ENCODE measurements at regions not wholly inside any gene's neighbourhood (a gene's known extent, or its start where the extent isn't known, plus 50 kb on each side); places are given as distances from the start of the nearest gene placed in this dataset.

- no peak overlapping the region for H3K14ac ChIP-seq (ENCODE audit: insufficient read depth, low read length)
- no peaks in the 10 kb centered on the region for H3K79me2 ChIP-seq (ENCODE audit: insufficient read depth, low read length)
- no peak overlapping the region for H2BK12ac ChIP-seq (ENCODE audit: insufficient read length, low read depth, low read length)
- no peak for DNase-seq
- H3K27ac ChIP-seq (ENCODE audit: insufficient read length, low read depth, low read length): no peak overlapping the region
- no peaks in the 10 kb centered on the region for H3K79me1 ChIP-seq (ENCODE audit: insufficient read depth, low read depth, low read length, poor library complexity, severe bottlenecking)
- no peak overlapping the region for H4K5ac ChIP-seq (ENCODE audit: insufficient read length, low read depth, low read length)
- no peaks in the 10 kb centered on the region for H3K9me3 ChIP-seq (ENCODE audit: control insufficient read depth, low read depth, low read length)
- TF ChIP-seq CTCF (conservative IDR thresholded peaks at IDR 0.05): no peak
- H3K4me2 ChIP-seq (ENCODE audit: insufficient read depth, insufficient read length, low read length): no peak overlapping the region
- no peak overlapping the region for H3K18ac ChIP-seq (ENCODE audit: insufficient read length, low read depth, low read length)
- no peaks in the 10 kb centered on the region for H3K36me3 Mint-ChIP-seq (ENCODE audit: insufficient read depth in 1 of 3, low read depth in 3 of 3)
- H3T11ph ChIP-seq (ENCODE audit: low read length): no peak overlapping the region
- H2BK120ac ChIP-seq (ENCODE audit: low read depth, low read length, poor library complexity, severe bottlenecking): no peak overlapping the region
- no peak overlapping the region for H2BK5ac ChIP-seq (ENCODE audit: insufficient read length, low read length)
- H2AFZ ChIP-seq (ENCODE audit: low read length): no peak overlapping the region
- no peak overlapping the region for H4K91ac ChIP-seq (ENCODE audit: insufficient read length, low read depth, low read length)
- H3K9ac ChIP-seq (ENCODE audit: extremely low read depth, insufficient read length, low read length): no peak overlapping the region
- H3K23me2 ChIP-seq (ENCODE audit: insufficient read length, low read depth, low read length, poor library complexity, severe bottlenecking): no peaks in the 10 kb centered on the region
- no CpG with 5 or more reads among the region's 1 CpG for WGBS (ENCODE audit: extremely low coverage, insufficient read length, low lambda C conversion rate)
- H4K20me1 ChIP-seq (ENCODE audit: control insufficient read depth, insufficient read depth, insufficient read length): no peaks in the 10 kb centered on the region
- no peak overlapping the region for H3K4ac ChIP-seq (ENCODE audit: low read depth, low read length)
- no peaks in the 10 kb centered on the region for H3K27me3 ChIP-seq (ENCODE audit: insufficient read depth, low read length)
- no peaks in the 10 kb centered on the region for H3K4me1 ChIP-seq (ENCODE audit: insufficient read depth, low read length)
- no peaks in the 10 kb centered on the region for H3K27me3 Mint-ChIP-seq (ENCODE audit: low read depth)
- H3K27ac Mint-ChIP-seq: no peak overlapping the region; a peak in 1 of 7 replicates
- H3K4me3 Mint-ChIP-seq: no peak overlapping the region
- H2AK5ac ChIP-seq (ENCODE audit: insufficient read length, low read length): no peak overlapping the region
- no peaks in the 10 kb centered on the region for H3K9me3 Mint-ChIP-seq
- H2BK20ac ChIP-seq (ENCODE audit: low read depth, low read length, poor library complexity, severe bottlenecking): no peak overlapping the region
- no peak overlapping the region for H3K23ac ChIP-seq (ENCODE audit: insufficient read length, low read depth, low read length)
- H3K56ac ChIP-seq (ENCODE audit: insufficient read length, low read depth, low read length): no peak overlapping the region
- H2BK15ac ChIP-seq (ENCODE audit: low read depth, low read length): no peak overlapping the region
- H3K4me1 Mint-ChIP-seq: no peaks in the 10 kb centered on the region
- no peak overlapping the region for H4K8ac ChIP-seq (replicated peaks; ENCODE audit: insufficient read length, low read depth, low read length)
These were observed 1132.4 kb upstream of the CDH2 start for GRCh38 chr18:29309366-29309765.
